SH-SY5Y (cell line): ENCODE measurements at regions not wholly inside any gene's neighbourhood (a gene's known extent, or its start where the extent isn't known, plus 50 kb on each side); places are given as distances from the start of the nearest gene placed in this dataset.

ENCODE experiments used
- GATA2 ChIP-seq: IDR thresholded peaks from 2 replicates; pipeline ENCODE4 v1.6.1; 2011; ENCODE audit warnings: mild to moderate bottlenecking, low read depth, low read length
- GATA3 ChIP-seq: IDR thresholded peaks from 2 replicates; pipeline ENCODE4 v1.6.1; 2011; ENCODE audit warnings: low read depth, mild to moderate bottlenecking, low read length, moderate library complexity

DNA sequence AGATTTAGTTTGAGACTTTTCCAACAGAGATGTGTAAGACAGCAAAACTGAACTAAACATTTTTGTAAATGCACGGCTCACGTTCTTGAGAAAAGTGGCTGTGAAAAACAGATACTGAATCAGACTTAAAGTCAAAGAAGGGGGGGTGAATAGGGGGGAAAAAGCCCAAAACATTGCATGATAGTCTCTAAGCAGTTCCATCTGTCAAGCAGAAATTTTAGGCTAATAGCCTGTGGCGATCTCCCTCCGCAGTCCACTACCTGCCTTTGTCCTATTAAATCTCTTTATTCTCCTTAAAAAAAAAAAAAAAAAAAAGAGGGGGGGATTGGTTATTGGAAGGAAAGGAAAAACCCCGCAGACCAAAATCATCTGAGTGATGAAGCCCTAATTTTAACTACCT lies 217.6 kb upstream of the NFIA start:
- no peak for TF ChIP-seq GATA3
- no peak for TF ChIP-seq GATA2
